ENCODE measurements at regions not wholly inside any gene's neighbourhood (a gene's known extent, or its start where the extent isn't known, plus 50 kb on each side); places are given as distances from the start of the nearest gene placed in this dataset.

DNA sequence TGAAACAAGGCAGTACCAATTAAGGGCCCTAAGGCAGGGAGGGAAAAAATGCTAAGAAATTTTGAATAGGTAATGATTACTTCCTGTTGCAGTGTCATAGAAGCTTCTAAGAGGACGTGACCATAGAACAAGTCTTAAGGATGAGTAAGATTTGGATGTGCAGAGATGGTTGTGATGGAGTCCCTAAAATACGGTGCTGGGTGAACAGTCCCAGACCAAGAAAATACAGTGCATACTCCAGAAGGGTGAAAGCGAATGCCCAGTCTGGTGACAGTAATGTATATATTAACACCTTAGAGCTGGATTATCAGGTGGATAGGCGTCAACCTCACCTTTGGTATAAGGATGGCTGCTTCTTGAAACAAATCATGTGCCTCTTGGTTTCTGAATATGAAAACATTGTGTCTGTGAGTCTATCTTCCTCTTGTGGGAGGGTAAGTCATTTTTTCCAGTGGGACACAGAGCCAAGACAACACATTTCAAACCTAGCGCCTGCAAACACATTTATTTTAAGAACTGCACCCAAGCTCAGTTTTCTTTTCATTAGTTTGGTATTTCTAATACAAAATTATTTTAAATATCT lies 101.2 kb upstream of the TP63 start:
- in situ Hi-C loops (cut with MboI; ENCODE audit: low pct_unique_long_range_greater_than_20kb, low sequenced_read_pairs, unreplicated experiment), result no loop called here
- TF ChIP-seq, protein P1, sequence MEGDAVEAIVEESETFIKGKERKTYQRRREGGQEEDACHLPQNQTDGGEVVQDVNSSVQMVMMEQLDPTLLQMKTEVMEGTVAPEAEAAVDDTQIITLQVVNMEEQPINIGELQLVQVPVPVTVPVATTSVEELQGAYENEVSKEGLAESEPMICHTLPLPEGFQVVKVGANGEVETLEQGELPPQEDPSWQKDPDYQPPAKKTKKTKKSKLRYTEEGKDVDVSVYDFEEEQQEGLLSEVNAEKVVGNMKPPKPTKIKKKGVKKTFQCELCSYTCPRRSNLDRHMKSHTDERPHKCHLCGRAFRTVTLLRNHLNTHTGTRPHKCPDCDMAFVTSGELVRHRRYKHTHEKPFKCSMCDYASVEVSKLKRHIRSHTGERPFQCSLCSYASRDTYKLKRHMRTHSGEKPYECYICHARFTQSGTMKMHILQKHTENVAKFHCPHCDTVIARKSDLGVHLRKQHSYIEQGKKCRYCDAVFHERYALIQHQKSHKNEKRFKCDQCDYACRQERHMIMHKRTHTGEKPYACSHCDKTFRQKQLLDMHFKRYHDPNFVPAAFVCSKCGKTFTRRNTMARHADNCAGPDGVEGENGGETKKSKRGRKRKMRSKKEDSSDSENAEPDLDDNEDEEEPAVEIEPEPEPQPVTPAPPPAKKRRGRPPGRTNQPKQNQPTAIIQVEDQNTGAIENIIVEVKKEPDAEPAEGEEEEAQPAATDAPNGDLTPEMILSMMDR (IDR thresholded peaks at IDR 0.05; ENCODE audit: extremely low read depth, insufficient read depth, missing control alignments), result no peak
- no peak for DNase-seq (ENCODE audit: low spot score)

DNA sequence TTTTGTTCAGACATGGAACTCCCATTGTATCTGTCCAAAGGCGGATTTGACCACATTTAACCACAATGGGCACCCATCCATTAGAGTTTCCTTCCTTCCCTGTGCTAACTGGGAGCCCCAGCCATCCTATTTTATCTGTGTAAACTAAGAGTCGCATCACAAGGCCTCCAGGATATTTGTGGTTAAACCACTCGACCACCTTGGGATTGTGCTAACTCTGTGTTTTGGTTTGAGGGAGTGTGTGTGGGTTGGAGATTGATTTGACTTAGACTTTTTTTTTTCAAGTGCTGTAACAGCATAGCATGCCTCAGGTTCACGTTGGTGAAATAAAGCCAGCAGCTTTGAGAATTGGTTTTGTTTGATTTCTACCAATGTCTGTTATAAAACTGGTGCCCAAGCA lies 100.4 kb upstream of the TP63 start:
- TF ChIP-seq, protein P1 (IDR thresholded peaks at IDR 0.05; ENCODE audit: extremely low read depth, insufficient read depth, missing control alignments), result no peak
- no peak for DNase-seq (ENCODE audit: low spot score)
- in situ Hi-C loops (cut with MboI; ENCODE audit: low pct_unique_long_range_greater_than_20kb, low sequenced_read_pairs, unreplicated experiment), result no loop called here

DNA sequence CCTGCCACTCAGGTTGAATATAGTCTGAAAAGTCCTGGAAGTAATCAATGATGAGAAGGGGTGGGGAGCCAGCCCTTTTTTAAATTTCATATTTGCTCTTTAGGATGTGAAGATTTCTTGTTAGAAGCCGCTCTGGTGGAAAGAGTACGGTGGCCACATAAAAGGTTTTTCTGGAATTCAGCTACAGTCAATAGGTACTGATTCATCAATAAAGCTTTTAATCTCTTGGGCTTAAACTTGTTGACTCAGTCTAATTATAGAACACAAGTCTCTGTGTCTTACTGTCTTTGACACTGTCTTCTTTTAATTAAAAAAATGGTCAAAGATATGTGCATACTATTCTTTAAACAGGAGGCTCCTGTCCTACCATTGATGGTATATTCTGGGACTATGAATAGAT lies 99.9 kb upstream of the TP63 start:
- in situ Hi-C loops (cut with MboI; ENCODE audit: low pct_unique_long_range_greater_than_20kb, low sequenced_read_pairs, unreplicated experiment), result no loop called here
- TF ChIP-seq, protein P1 (IDR thresholded peaks at IDR 0.05; ENCODE audit: extremely low read depth, insufficient read depth, missing control alignments), result no peak
- no peak for DNase-seq (ENCODE audit: low spot score)

DNA sequence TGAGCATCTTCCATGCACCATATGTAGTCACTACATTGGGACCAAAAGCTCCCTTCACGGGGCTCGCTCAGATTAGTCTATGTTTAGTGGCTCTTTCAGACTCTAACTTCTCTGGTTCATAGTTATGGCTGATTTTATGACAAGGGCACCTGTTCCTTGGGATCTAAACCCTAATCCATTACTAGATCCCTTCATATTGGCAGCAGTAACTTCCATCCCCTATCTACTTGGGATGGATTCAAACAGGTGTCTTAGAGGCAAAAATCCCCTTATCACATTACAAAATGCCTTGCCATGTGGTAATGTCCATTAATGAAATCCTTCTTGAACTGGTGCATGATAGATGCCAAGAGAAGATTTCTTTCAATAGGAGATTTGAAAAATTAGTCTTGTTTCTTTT lies 96.7 kb upstream of the TP63 start:
- in situ Hi-C loops (cut with MboI; ENCODE audit: low pct_unique_long_range_greater_than_20kb, low sequenced_read_pairs, unreplicated experiment), result no loop called here
- DNase-seq (ENCODE audit: low spot score), result no peak
- TF ChIP-seq, protein P1 (IDR thresholded peaks at IDR 0.05; ENCODE audit: extremely low read depth, insufficient read depth, missing control alignments), result no peak

DNA sequence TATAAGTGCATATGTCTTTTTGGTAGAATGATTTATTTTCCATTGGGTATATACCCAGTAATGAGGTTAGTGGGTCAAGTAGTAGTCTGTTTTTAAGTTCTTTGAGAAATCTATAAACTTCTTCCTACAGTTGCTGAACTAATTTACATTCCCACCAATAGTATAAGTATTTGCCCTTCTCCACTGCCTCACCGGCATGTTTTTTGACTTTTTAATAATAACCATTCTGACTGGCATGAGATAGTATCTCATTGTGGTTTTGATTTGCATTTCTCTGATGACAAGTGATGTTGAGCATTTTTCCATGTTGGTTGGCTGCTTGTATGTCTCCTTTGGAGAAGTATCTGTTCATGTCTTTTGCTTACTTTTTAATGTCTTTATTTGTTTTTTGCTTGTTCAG lies 94.1 kb upstream of the TP63 start:
- no peak for DNase-seq (ENCODE audit: low spot score)
- TF ChIP-seq, protein P1 (IDR thresholded peaks at IDR 0.05; ENCODE audit: extremely low read depth, insufficient read depth, missing control alignments), result no peak
- in situ Hi-C loops (cut with MboI; ENCODE audit: low pct_unique_long_range_greater_than_20kb, low sequenced_read_pairs, unreplicated experiment), result no loop called here

DNA sequence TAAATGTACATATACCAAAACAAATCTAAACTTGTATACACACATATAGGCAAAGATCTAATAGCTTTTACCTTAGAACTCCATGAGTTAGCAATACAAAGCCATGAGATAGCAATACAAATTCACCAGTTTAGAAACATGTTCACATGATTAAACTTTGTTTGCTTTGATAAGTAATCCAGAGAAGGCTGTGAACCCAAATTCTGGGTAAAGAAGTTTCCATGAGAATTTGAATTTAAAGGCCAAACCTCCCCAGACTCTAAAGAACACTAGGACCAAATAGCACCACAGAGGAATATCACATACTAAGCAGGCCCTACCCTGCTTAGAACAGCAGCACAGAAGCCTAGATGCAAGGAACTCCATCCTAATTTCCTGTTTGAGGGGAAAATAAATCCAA lies 83.7 kb upstream of the TP63 start:
- no peak for DNase-seq (ENCODE audit: low spot score)
- TF ChIP-seq, protein P1 (IDR thresholded peaks at IDR 0.05; ENCODE audit: extremely low read depth, insufficient read depth, missing control alignments), result no peak
- in situ Hi-C loops (cut with MboI; ENCODE audit: low pct_unique_long_range_greater_than_20kb, low sequenced_read_pairs, unreplicated experiment), result no loop called here

DNA sequence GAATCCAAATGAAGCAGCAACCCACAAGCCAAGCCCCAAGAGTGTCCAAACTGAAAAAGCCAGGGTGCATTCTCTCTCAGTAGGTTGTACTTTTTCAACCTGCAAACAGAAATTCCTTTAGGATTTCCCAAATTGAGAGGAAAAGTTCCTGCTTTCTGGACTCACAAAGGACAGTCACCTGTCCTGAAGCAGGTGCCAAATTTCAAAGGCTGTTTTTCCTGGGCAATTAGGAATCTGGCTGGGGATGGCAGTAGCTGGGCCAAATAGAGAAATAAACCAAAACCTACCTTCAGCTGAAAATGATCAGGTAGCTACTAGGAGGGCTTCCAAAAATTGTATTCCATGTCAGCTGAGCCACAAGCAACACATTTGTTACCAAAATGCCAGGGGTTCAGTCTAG lies 83.1 kb upstream of the TP63 start:
- in situ Hi-C loops (cut with MboI; ENCODE audit: low pct_unique_long_range_greater_than_20kb, low sequenced_read_pairs, unreplicated experiment), result no loop called here
- TF ChIP-seq, protein P1 (IDR thresholded peaks at IDR 0.05; ENCODE audit: extremely low read depth, insufficient read depth, missing control alignments), result no peak
- DNase-seq (ENCODE audit: low spot score), result no peak
